Liver (tissue), 8 donors: ENCODE measurements at regions not wholly inside any gene's neighbourhood (a gene's known extent, or its start where the extent isn't known, plus 50 kb on each side); places are given as distances from the start of the nearest gene placed in this dataset.

Source experiments
- DNase-seq: peaks from one replicate; pipeline ENCODE4 v3.0.0-alpha.2; 2017; ENCODE audit warnings: low spot score
- H3K27ac ChIP-seq, 2 donors: one replicate each; pipeline ENCODE4 v1.7.0; 2013; ENCODE audit warnings: inconsistent platforms in 2 of 2, low read length in 2 of 2, control low read depth in 1 of 2, low read depth in 1 of 2, mild to moderate bottlenecking in 1 of 2
- H3K27me3 ChIP-seq, 4 donors: one replicate each; pipeline versions ENCODE4 v1.6.1 to v1.7.0; 2013; ENCODE audit warnings: low read length in 3 of 4, inconsistent platforms in 1 of 4, mild to moderate bottlenecking in 1 of 4, moderate library complexity in 1 of 4; ENCODE audit not compliant: control insufficient read depth in 4 of 4, insufficient read depth in 4 of 4
- H3K36me3 ChIP-seq, 4 donors: one replicate each; pipeline versions ENCODE4 v1.6.1 to v1.7.0; 2013; ENCODE audit warnings: low read length in 3 of 4, mild to moderate bottlenecking in 3 of 4, low read depth in 1 of 4, moderate library complexity in 1 of 4; ENCODE audit not compliant: control insufficient read depth in 4 of 4, insufficient read depth in 3 of 4
- H3K4me1 ChIP-seq, 4 donors: one replicate each; pipeline versions ENCODE4 v1.6.1 to v1.7.0; 2013; ENCODE audit warnings: low read length in 3 of 4, mild to moderate bottlenecking in 3 of 4, moderate library complexity in 1 of 4; ENCODE audit not compliant: control insufficient read depth in 4 of 4, insufficient read depth in 4 of 4
- H3K4me3 ChIP-seq, 3 donors: one replicate each; pipeline versions ENCODE4 v1.6.1 to v1.7.0; 2013; ENCODE audit warnings: low read length in 3 of 3, control low read depth in 1 of 3, low read depth in 1 of 3, mild to moderate bottlenecking in 1 of 3
- H3K9ac ChIP-seq, 2 donors: one replicate each; pipeline ENCODE4 v1.7.0; 2013; ENCODE audit warnings: low read length in 2 of 2, mild to moderate bottlenecking in 2 of 2, moderate library complexity in 2 of 2, control low read depth in 1 of 2, low read depth in 1 of 2
- H3K9me3 ChIP-seq, 4 donors: one replicate each; pipeline versions ENCODE4 v1.6.1 to v1.7.0; 2013; ENCODE audit warnings: low read length in 3 of 4; ENCODE audit not compliant: control insufficient read depth in 4 of 4
- FOXA1 ChIP-seq: IDR thresholded peaks from 2 replicates; pipeline ENCODE4 v1.6.1; 2016; ENCODE audit warnings: antibody characterized with exemption
- GABPA ChIP-seq, 2 donors: IDR thresholded peaks in 1 of 2; conservative IDR thresholded peaks in 1 of 2; 2 replicates each; pipeline ENCODE4 v1.6.1; 2016; ENCODE audit warnings: antibody characterized with exemption in 2 of 2, mild to moderate bottlenecking in 1 of 2, moderate library complexity in 1 of 2
- HNF4A ChIP-seq, 2 donors: conservative IDR thresholded peaks; 2 replicates each; pipeline ENCODE4 v1.6.1; 2016; ENCODE audit warnings: antibody characterized with exemption in 2 of 2, mild to moderate bottlenecking in 2 of 2
- JUND ChIP-seq, 2 donors: IDR thresholded peaks; 2 replicates each; pipeline ENCODE4 v1.6.1; 2016; ENCODE audit warnings: antibody characterized with exemption in 2 of 2
- NR2F2 ChIP-seq: IDR thresholded peaks from 2 replicates; pipeline ENCODE4 v1.6.1; 2016; ENCODE audit warnings: antibody characterized with exemption
- RAD21 ChIP-seq, 2 donors: IDR thresholded peaks; 2 replicates each; pipeline ENCODE4 v1.6.1; 2016; ENCODE audit warnings: antibody characterized with exemption in 2 of 2, mild to moderate bottlenecking in 2 of 2
- RXRA ChIP-seq, 2 donors: IDR thresholded peaks; 2 replicates each; pipeline ENCODE4 v1.6.1; 2017 to 2018; ENCODE audit warnings: antibody characterized with exemption in 2 of 2, mild to moderate bottlenecking in 1 of 2
- SP1 ChIP-seq: IDR thresholded peaks from 2 replicates; pipeline ENCODE4 v1.6.1; 2018; ENCODE audit warnings: antibody characterized with exemption, mild to moderate bottlenecking
- TAF1 ChIP-seq: conservative IDR thresholded peaks from 2 replicates; pipeline ENCODE4 v1.6.1; 2016; ENCODE audit warnings: antibody characterized with exemption, mild to moderate bottlenecking
- YY1 ChIP-seq: IDR thresholded peaks from 2 replicates; pipeline ENCODE4 v1.6.1; 2016; ENCODE audit warnings: antibody characterized with exemption, mild to moderate bottlenecking
- WGBS: extraction: QIAGEN DNeasy Blood & Tissue Kit; methylation state at CpG from one replicate; pipeline ENCODE4 v1.1.7; 2013; 5-methylcytosine and 5-hydroxymethylcytosine counted together
- TF ChIP-seq, protein P1 (sequence below): IDR thresholded peaks from 2 replicates; pipeline ENCODE4 v1.6.1; 2016; ENCODE audit warnings: antibody characterized with exemption, mild to moderate bottlenecking
- TF ChIP-seq, protein P2 (sequence below): IDR thresholded peaks from 2 replicates; pipeline ENCODE4 v1.6.1; 2016; ENCODE audit warnings: antibody characterized with exemption
- TF ChIP-seq, protein P3 (sequence below): IDR thresholded peaks from 2 replicates; pipeline ENCODE4 v1.6.1; 2016; ENCODE audit warnings: antibody characterized with exemption
- TF ChIP-seq, protein P4 (sequence below): fragments of 150-350 bp; IDR thresholded peaks from 2 replicates; pipeline ENCODE4 v1.5.1; 2017; ENCODE audit warnings: improper control_type of control experiment, low read depth, low read length; ENCODE audit not compliant: missing input control
- donor health status: healthy.
- donor health status: healthy.
- donor health status: healthy.
- donor health status: healthy.
- donor health status: healthy.

DNA sequence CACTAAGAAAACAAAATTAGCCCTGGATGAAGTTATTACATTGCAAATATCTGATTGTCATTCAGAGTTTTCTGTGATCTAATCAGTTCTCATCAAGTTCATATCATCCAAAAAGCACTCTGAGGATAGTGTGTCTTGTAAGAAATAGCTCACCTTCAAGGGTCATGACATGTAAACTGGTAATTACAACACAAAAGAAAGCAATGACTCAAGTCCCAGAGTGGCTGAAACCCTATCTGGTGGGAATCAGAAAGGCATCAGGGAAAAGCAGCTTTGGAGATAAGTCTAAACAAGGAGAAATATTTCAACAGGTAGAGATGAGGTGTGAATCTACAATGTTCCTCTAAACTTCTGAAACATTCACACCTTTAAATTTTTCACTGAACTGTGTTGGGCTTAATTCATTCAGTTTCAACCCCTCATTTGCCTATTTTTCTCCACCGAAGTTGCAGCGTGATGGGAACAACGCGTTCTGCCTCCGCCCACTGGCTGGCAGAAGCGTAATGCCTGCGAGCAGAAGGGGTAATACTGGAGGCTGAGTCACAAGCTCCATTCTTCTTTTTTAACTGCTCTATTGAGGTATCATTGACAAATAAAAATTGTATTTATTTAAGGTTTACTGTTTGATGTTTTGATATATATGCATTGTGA, 155.2 kb upstream of the IPO5 start:
- Histone ChIP-seq H3K9ac (no peak overlapping the region), H3K4me1 (peaks cover 0 to 2% (median 0%) of the 10 kb centered on the region in 4 donors), H3K9me3 (peaks cover 1 to 12% (median 5%) of the 10 kb centered on the region in 4 donors), H3K27ac (no peak overlapping the region), H3K27me3 (no peaks in the 10 kb centered on the region), H3K4me3 (no peak overlapping the region), H3K36me3 (no peaks in the 10 kb centered on the region)
- 88% methylated on average over 7 of the region's 7 CpGs for WGBS
- no peak for DNase-seq
- TF ChIP-seq JUND (IDR thresholded peaks at IDR 0.05) (no peak), HNF4A (conservative IDR thresholded peaks at IDR 0.05) (no peak), RAD21 (IDR thresholded peaks at IDR 0.05) (no peak), RXRA (IDR thresholded peaks at IDR 0.05) (no peak), NR2F2 (no peak), GABPA (IDR thresholded peaks at IDR 0.05 in 1 of 2, conservative IDR thresholded peaks at IDR 0.05 in 1 of 2) (no peak)
- TF ChIP-seq, protein P1, sequence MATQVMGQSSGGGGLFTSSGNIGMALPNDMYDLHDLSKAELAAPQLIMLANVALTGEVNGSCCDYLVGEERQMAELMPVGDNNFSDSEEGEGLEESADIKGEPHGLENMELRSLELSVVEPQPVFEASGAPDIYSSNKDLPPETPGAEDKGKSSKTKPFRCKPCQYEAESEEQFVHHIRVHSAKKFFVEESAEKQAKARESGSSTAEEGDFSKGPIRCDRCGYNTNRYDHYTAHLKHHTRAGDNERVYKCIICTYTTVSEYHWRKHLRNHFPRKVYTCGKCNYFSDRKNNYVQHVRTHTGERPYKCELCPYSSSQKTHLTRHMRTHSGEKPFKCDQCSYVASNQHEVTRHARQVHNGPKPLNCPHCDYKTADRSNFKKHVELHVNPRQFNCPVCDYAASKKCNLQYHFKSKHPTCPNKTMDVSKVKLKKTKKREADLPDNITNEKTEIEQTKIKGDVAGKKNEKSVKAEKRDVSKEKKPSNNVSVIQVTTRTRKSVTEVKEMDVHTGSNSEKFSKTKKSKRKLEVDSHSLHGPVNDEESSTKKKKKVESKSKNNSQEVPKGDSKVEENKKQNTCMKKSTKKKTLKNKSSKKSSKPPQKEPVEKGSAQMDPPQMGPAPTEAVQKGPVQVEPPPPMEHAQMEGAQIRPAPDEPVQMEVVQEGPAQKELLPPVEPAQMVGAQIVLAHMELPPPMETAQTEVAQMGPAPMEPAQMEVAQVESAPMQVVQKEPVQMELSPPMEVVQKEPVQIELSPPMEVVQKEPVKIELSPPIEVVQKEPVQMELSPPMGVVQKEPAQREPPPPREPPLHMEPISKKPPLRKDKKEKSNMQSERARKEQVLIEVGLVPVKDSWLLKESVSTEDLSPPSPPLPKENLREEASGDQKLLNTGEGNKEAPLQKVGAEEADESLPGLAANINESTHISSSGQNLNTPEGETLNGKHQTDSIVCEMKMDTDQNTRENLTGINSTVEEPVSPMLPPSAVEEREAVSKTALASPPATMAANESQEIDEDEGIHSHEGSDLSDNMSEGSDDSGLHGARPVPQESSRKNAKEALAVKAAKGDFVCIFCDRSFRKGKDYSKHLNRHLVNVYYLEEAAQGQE, result no peak
- TF ChIP-seq, protein P2, sequence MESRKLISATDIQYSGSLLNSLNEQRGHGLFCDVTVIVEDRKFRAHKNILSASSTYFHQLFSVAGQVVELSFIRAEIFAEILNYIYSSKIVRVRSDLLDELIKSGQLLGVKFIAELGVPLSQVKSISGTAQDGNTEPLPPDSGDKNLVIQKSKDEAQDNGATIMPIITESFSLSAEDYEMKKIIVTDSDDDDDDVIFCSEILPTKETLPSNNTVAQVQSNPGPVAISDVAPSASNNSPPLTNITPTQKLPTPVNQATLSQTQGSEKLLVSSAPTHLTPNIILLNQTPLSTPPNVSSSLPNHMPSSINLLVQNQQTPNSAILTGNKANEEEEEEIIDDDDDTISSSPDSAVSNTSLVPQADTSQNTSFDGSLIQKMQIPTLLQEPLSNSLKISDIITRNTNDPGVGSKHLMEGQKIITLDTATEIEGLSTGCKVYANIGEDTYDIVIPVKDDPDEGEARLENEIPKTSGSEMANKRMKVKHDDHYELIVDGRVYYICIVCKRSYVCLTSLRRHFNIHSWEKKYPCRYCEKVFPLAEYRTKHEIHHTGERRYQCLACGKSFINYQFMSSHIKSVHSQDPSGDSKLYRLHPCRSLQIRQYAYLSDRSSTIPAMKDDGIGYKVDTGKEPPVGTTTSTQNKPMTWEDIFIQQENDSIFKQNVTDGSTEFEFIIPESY, result no peak

DNA sequence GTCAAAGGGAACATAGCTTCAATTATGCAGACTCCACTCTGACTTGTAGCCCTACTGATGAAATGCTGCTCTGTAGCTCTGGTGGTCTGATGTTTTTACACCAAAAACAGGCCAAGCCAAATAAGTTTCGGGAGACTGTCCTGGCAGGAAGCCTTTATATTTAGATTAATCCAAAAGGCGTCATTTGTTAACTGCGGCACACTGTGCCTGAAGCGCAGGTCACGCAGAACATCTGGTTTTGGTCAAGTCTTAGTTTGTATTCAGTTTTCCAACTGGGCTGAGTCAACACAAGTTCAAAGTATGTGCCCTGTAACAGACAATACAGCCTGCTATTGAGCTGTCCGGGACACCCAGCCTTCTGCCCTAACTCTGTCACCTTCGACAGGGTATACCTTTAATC, 154.6 kb upstream of the IPO5 start:
- Histone ChIP-seq H3K4me3 (no peak overlapping the region), H3K9me3 (peaks cover 0 to 7% (median 4%) of the 10 kb centered on the region in 4 donors), H3K36me3 (no peaks in the 10 kb centered on the region), H3K4me1 (peaks cover 0 to 2% (median 0%) of the 10 kb centered on the region in 4 donors), H3K27ac (no peak overlapping the region), H3K9ac (no peak overlapping the region), H3K27me3 (no peaks in the 10 kb centered on the region)
- no peak for TF ChIP-seq FOXA1
- 74% methylated on average over 7 of the region's 7 CpGs for WGBS
- DNase-seq, result no peak

DNA sequence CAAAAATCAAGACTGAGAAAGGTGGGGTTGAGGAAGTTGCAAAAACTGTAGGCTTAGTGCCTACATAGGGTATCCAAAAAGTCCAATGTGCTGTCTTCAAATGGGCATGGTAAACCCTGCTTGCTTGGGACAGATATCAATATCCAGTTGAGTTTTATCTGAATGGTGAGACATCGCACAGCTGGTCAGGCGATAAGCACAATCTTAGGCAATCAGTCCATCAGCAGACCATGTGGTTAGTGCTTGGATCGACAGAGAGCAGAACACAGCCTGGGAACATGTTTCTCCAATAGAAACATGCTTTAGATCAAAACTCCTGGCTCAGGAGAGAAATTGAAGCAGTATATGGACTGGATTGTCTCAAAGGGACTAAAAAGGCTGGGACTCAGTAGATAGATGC, 151.3 kb upstream of the IPO5 start:
- Histone ChIP-seq H3K27ac (no peak overlapping the region), H3K27me3 (no peaks in the 10 kb centered on the region), H3K4me1 (peaks cover 0 to 2% (median 0%) of the 10 kb centered on the region in 4 donors), H3K9ac (no peak overlapping the region), H3K9me3 (no peaks in the 10 kb centered on the region), H3K4me3 (no peak overlapping the region), H3K36me3 (no peaks in the 10 kb centered on the region)
- no peak for DNase-seq
- no peak for TF ChIP-seq SP1
- no peak for TF ChIP-seq YY1
- TF ChIP-seq, protein P3, sequence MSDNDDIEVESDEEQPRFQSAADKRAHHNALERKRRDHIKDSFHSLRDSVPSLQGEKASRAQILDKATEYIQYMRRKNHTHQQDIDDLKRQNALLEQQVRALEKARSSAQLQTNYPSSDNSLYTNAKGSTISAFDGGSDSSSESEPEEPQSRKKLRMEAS, result no peak
- TF ChIP-seq, protein P4, sequence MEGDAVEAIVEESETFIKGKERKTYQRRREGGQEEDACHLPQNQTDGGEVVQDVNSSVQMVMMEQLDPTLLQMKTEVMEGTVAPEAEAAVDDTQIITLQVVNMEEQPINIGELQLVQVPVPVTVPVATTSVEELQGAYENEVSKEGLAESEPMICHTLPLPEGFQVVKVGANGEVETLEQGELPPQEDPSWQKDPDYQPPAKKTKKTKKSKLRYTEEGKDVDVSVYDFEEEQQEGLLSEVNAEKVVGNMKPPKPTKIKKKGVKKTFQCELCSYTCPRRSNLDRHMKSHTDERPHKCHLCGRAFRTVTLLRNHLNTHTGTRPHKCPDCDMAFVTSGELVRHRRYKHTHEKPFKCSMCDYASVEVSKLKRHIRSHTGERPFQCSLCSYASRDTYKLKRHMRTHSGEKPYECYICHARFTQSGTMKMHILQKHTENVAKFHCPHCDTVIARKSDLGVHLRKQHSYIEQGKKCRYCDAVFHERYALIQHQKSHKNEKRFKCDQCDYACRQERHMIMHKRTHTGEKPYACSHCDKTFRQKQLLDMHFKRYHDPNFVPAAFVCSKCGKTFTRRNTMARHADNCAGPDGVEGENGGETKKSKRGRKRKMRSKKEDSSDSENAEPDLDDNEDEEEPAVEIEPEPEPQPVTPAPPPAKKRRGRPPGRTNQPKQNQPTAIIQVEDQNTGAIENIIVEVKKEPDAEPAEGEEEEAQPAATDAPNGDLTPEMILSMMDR, result no peak
- no peak for TF ChIP-seq RAD21 (IDR thresholded peaks at IDR 0.05)
- no peak for TF ChIP-seq RXRA (IDR thresholded peaks at IDR 0.05)
- no peak for TF ChIP-seq TAF1
- WGBS, result 85% methylated on average over 3 of the region's 3 CpGs
